ENCODE measurements at regions not wholly inside any gene's neighbourhood (a gene's known extent, or its start where the extent isn't known, plus 50 kb on each side); places are given as distances from the start of the nearest gene placed in this dataset.
A peak's percentile ranks its signal among the peaks of the same experiment; 100 is the strongest.

DNA sequence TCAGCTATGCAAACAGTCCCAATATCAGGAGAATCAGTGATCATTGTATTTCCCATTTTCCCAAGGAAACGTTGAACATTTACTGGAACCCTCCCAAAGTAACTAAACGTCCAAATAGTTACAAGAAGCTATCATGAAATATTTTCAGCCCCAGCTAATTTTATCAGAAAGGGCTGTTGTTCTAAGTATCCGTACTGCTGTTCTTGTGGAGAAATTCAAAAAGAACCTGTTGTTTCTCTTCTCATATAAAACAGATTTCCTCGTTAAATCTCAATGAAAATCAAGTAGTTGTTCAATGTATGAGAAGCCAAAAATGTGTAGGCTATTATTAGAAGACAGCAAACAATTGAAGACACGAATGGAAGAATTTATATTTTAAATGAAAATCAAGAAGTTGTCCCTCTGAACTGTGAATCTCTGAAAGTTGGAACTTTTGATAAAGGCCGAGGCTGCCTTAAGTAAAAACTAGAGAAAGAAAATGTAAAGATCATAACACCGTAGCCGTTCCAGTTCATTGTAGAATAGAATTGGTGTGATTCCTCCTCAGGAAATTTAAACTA lies 107.7 kb downstream of the HFE start:
- H3F3A ChIP-seq (replicated peaks; ENCODE audit: low read depth) = peaks cover 6% of the 10 kb centered on the region; the same call in 1 of the 2 replicates
- ATAC-seq = no peak
- DNase-seq (ENCODE audit: low spot score) = no peak
- Mint-ChIP-seq H3K27me3 (ENCODE audit: insufficient read depth, low read depth, poor library complexity) (peaks cover 40% of the 10 kb centered on the region), H3K4me1 (peaks cover 21% of the 10 kb centered on the region; the same call in 2 of the 3 replicates), H3K4me3 (peak overlapping the region; percentile 99), H3K9me3 (peaks cover 14% of the 10 kb centered on the region; the same call in 1 of the 3 replicates), H3K36me3 (ENCODE audit: low read depth) (peaks cover 30% of the 10 kb centered on the region), H3K27ac (peak overlapping the region; percentile 98)
- no peaks in the 10 kb centered on the region for H3K36me3 ChIP-seq (ENCODE audit: insufficient read depth)
- H3K9me2 ChIP-seq (ENCODE audit: insufficient read depth) = no peaks in the 10 kb centered on the region
- peak overlapping the region; percentile 80 for H3K4me2 ChIP-seq
- peak overlapping the region; percentile 80 for H3K4me3 ChIP-seq
- H4K20me1 ChIP-seq (replicated peaks; ENCODE audit: insufficient read depth) = no peaks in the 10 kb centered on the region
- no peak for TF ChIP-seq POLR2AphosphoS5 (IDR thresholded peaks at IDR 0.05; ENCODE audit: low read depth)
- TF ChIP-seq REST (IDR thresholded peaks at IDR 0.05; ENCODE audit: unreplicated experiment) = no peak
- no peak for TF ChIP-seq EZH2 (IDR thresholded peaks at IDR 0.05; ENCODE audit: low read depth, unreplicated experiment)
- TF ChIP-seq, protein P1, sequence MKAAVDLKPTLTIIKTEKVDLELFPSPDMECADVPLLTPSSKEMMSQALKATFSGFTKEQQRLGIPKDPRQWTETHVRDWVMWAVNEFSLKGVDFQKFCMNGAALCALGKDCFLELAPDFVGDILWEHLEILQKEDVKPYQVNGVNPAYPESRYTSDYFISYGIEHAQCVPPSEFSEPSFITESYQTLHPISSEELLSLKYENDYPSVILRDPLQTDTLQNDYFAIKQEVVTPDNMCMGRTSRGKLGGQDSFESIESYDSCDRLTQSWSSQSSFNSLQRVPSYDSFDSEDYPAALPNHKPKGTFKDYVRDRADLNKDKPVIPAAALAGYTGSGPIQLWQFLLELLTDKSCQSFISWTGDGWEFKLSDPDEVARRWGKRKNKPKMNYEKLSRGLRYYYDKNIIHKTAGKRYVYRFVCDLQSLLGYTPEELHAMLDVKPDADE (IDR thresholded peaks at IDR 0.05) = no peak
- TF ChIP-seq CTCF (conservative IDR thresholded peaks at IDR 0.05; ENCODE audit: low read depth in 2 of 2) = no peak
- TF ChIP-seq EZH2phosphoT487 (IDR thresholded peaks at IDR 0.05; ENCODE audit: unreplicated experiment) = no peak
- TF ChIP-seq, protein P2, sequence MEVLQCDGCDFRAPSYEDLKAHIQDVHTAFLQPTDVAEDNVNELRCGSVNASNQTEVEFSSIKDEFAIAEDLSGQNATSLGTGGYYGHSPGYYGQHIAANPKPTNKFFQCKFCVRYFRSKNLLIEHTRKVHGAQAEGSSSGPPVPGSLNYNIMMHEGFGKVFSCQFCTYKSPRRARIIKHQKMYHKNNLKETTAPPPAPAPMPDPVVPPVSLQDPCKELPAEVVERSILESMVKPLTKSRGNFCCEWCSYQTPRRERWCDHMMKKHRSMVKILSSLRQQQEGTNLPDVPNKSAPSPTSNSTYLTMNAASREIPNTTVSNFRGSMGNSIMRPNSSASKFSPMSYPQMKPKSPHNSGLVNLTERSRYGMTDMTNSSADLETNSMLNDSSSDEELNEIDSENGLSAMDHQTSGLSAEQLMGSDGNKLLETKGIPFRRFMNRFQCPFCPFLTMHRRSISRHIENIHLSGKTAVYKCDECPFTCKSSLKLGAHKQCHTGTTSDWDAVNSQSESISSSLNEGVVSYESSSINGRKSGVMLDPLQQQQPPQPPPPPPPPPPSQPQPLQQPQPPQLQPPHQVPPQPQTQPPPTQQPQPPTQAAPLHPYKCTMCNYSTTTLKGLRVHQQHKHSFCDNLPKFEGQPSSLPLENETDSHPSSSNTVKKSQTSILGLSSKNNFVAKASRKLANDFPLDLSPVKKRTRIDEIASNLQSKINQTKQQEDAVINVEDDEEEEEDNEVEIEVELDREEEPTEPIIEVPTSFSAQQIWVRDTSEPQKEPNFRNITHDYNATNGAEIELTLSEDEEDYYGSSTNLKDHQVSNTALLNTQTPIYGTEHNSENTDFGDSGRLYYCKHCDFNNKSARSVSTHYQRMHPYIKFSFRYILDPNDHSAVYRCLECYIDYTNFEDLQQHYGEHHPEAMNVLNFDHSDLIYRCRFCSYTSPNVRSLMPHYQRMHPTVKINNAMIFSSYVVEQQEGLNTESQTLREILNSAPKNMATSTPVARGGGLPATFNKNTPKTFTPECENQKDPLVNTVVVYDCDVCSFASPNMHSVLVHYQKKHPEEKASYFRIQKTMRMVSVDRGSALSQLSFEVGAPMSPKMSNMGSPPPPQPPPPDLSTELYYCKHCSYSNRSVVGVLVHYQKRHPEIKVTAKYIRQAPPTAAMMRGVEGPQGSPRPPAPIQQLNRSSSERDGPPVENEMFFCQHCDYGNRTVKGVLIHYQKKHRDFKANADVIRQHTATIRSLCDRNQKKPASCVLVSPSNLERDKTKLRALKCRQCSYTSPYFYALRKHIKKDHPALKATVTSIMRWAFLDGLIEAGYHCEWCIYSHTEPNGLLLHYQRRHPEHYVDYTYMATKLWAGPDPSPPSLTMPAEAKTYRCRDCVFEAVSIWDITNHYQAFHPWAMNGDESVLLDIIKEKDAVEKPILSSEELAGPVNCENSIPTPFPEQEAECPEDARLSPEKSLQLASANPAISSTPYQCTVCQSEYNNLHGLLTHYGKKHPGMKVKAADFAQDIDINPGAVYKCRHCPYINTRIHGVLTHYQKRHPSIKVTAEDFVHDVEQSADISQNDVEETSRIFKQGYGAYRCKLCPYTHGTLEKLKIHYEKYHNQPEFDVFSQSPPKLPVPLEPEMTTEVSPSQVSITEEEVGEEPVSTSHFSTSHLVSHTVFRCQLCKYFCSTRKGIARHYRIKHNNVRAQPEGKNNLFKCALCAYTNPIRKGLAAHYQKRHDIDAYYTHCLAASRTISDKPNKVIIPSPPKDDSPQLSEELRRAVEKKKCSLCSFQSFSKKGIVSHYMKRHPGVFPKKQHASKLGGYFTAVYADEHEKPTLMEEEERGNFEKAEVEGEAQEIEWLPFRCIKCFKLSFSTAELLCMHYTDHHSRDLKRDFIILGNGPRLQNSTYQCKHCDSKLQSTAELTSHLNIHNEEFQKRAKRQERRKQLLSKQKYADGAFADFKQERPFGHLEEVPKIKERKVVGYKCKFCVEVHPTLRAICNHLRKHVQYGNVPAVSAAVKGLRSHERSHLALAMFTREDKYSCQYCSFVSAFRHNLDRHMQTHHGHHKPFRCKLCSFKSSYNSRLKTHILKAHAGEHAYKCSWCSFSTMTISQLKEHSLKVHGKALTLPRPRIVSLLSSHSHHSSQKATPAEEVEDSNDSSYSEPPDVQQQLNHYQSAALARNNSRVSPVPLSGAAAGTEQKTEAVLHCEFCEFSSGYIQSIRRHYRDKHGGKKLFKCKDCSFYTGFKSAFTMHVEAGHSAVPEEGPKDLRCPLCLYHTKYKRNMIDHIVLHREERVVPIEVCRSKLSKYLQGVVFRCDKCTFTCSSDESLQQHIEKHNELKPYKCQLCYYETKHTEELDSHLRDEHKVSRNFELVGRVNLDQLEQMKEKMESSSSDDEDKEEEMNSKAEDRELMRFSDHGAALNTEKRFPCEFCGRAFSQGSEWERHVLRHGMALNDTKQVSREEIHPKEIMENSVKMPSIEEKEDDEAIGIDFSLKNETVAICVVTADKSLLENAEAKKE (CRISPR knock-in tag; IDR thresholded peaks at IDR 0.05) = no peak
- H3K4me1 ChIP-seq (ENCODE audit: insufficient read depth) = no peaks in the 10 kb centered on the region
- no peak overlapping the region for H2AFZ ChIP-seq
- no peaks in the 10 kb centered on the region for H3K27me3 ChIP-seq (ENCODE audit: insufficient read depth)
- peak overlapping the region; percentile 99 for H3K27ac ChIP-seq (ENCODE audit: low read depth)
- H3K79me2 ChIP-seq (replicated peaks; ENCODE audit: insufficient read depth) = peaks cover 25% of the 10 kb centered on the region
